ENCODE measurements at regions not wholly inside any gene's neighbourhood (a gene's known extent, or its start where the extent isn't known, plus 50 kb on each side); places are given as distances from the start of the nearest gene placed in this dataset.
"Not testable (repeated sequence)": the region's sequence is repeated elsewhere in the genome, so short reads cannot be mapped to it uniquely, and the experiment has no call there.

- Histone ChIP-seq H3K36me3 (ENCODE audit: control insufficient read depth, insufficient read depth, low read length) (no peaks in the 10 kb centered on the region), H3K9me3 (ENCODE audit: control insufficient read depth, insufficient read depth, low read length) (no peaks in the 10 kb centered on the region), H3K4me1 (ENCODE audit: control insufficient read depth, insufficient read depth, low read length) (no peaks in the 10 kb centered on the region), H3K27me3 (ENCODE audit: control insufficient read depth, insufficient read depth, low read length) (no peaks in the 10 kb centered on the region), H3K4me3 (ENCODE audit: low read depth, low read length) (no peak overlapping the region), H3K27ac (ENCODE audit: low read depth, low read length) (no peak overlapping the region), H3K9ac (ENCODE audit: low read depth, low read length) (no peak overlapping the region)
Measured at GRCh38 chr6:49202924-49203536, 260.0 kb downstream of the MMUT start.

- H3K36me3 ChIP-seq (ENCODE audit: control insufficient read depth, insufficient read depth, low read length) = no peaks in the 10 kb centered on the region
- H3K4me1 ChIP-seq (ENCODE audit: control insufficient read depth, insufficient read depth, low read length) = no peaks in the 10 kb centered on the region
- no peaks in the 10 kb centered on the region for H3K9me3 ChIP-seq (ENCODE audit: control insufficient read depth, insufficient read depth, low read length)
- no peak overlapping the region for H3K4me3 ChIP-seq (ENCODE audit: low read depth, low read length)
- no peak overlapping the region for H3K27ac ChIP-seq (ENCODE audit: low read depth, low read length)
- no peak overlapping the region for H3K9ac ChIP-seq (ENCODE audit: low read depth, low read length)
- no peaks in the 10 kb centered on the region for H3K27me3 ChIP-seq (ENCODE audit: control insufficient read depth, insufficient read depth, low read length)
Measured at GRCh38 chr6:49198015-49198414, 265.0 kb downstream of the MMUT start.

GRCh38 chr6:49162379-49162778, 300.7 kb downstream of the MMUT start:
- H3K9me3 ChIP-seq (ENCODE audit: control insufficient read depth, insufficient read depth, low read length); H3K9ac ChIP-seq (ENCODE audit: low read depth, low read length); H3K4me1 ChIP-seq (ENCODE audit: control insufficient read depth, insufficient read depth, low read length); H3K36me3 ChIP-seq (ENCODE audit: control insufficient read depth, insufficient read depth, low read length); H3K27ac ChIP-seq (ENCODE audit: low read depth, low read length); H3K4me3 ChIP-seq (ENCODE audit: low read depth, low read length); H3K27me3 ChIP-seq (ENCODE audit: control insufficient read depth, insufficient read depth, low read length): not testable (repeated sequence)

GRCh38 chr6:49155316-49155715, 307.7 kb downstream of the MMUT start:
- no peaks in the 10 kb centered on the region for H3K27me3 ChIP-seq (ENCODE audit: control insufficient read depth, insufficient read depth, low read length)
- H3K27ac ChIP-seq (ENCODE audit: low read depth, low read length) = no peak overlapping the region
- H3K9me3 ChIP-seq (ENCODE audit: control insufficient read depth, insufficient read depth, low read length) = no peaks in the 10 kb centered on the region

GRCh38 chr6:49151957-49152356, 311.1 kb downstream of the MMUT start:
- Histone ChIP-seq H3K27me3 (ENCODE audit: control insufficient read depth, insufficient read depth, low read length) (no peaks in the 10 kb centered on the region), H3K9me3 (ENCODE audit: control insufficient read depth, insufficient read depth, low read length) (no peaks in the 10 kb centered on the region), H3K4me3 (ENCODE audit: low read depth, low read length) (no peak overlapping the region), H3K4me1 (ENCODE audit: control insufficient read depth, insufficient read depth, low read length) (peaks cover 16% of the 10 kb centered on the region), H3K9ac (ENCODE audit: low read depth, low read length) (no peak overlapping the region), H3K27ac (ENCODE audit: low read depth, low read length) (no peak overlapping the region), H3K36me3 (ENCODE audit: control insufficient read depth, insufficient read depth, low read length) (no peaks in the 10 kb centered on the region)

More at GRCh38 chr6:49155316-49155715, 307.7 kb downstream of the MMUT start:
- Histone ChIP-seq H3K36me3 (ENCODE audit: control insufficient read depth, insufficient read depth, low read length) (no peaks in the 10 kb centered on the region), H3K9ac (ENCODE audit: low read depth, low read length) (no peak overlapping the region), H3K4me1 (ENCODE audit: control insufficient read depth, insufficient read depth, low read length) (peaks cover 19% of the 10 kb centered on the region), H3K4me3 (ENCODE audit: low read depth, low read length) (no peak overlapping the region)

- Histone ChIP-seq H3K4me1 (ENCODE audit: control insufficient read depth, insufficient read depth, low read length) (peaks cover 16% of the 10 kb centered on the region), H3K27me3 (ENCODE audit: control insufficient read depth, insufficient read depth, low read length) (no peaks in the 10 kb centered on the region), H3K9ac (ENCODE audit: low read depth, low read length) (no peak overlapping the region), H3K27ac (ENCODE audit: low read depth, low read length) (no peak overlapping the region), H3K36me3 (ENCODE audit: control insufficient read depth, insufficient read depth, low read length) (no peaks in the 10 kb centered on the region), H3K4me3 (ENCODE audit: low read depth, low read length) (no peak overlapping the region), H3K9me3 (ENCODE audit: control insufficient read depth, insufficient read depth, low read length) (no peaks in the 10 kb centered on the region)
Measured at GRCh38 chr6:49151461-49151860, 311.6 kb downstream of the MMUT start.

GRCh38 chr6:49151033-49151432, 312.0 kb downstream of the MMUT start:
- Histone ChIP-seq H3K9ac (ENCODE audit: low read depth, low read length) (no peak overlapping the region), H3K27ac (ENCODE audit: low read depth, low read length) (no peak overlapping the region), H3K27me3 (ENCODE audit: control insufficient read depth, insufficient read depth, low read length) (no peaks in the 10 kb centered on the region), H3K4me3 (ENCODE audit: low read depth, low read length) (no peak overlapping the region), H3K36me3 (ENCODE audit: control insufficient read depth, insufficient read depth, low read length) (no peaks in the 10 kb centered on the region), H3K9me3 (ENCODE audit: control insufficient read depth, insufficient read depth, low read length) (no peaks in the 10 kb centered on the region), H3K4me1 (ENCODE audit: control insufficient read depth, insufficient read depth, low read length) (peaks cover 16% of the 10 kb centered on the region)

GRCh38 chr6:49145280-49145679, 317.8 kb downstream of the MMUT start:
- Histone ChIP-seq H3K9me3 (ENCODE audit: control insufficient read depth, insufficient read depth, low read length) (peaks cover 5% of the 10 kb centered on the region; the same call in 1 of the 2 replicates), H3K27me3 (ENCODE audit: control insufficient read depth, insufficient read depth, low read length) (no peaks in the 10 kb centered on the region), H3K36me3 (ENCODE audit: control insufficient read depth, insufficient read depth, low read length) (no peaks in the 10 kb centered on the region), H3K4me1 (ENCODE audit: control insufficient read depth, insufficient read depth, low read length) (peaks cover 28% of the 10 kb centered on the region), H3K27ac (ENCODE audit: low read depth, low read length) (no peak overlapping the region), H3K9ac (ENCODE audit: low read depth, low read length) (no peak overlapping the region), H3K4me3 (ENCODE audit: low read depth, low read length) (no peak overlapping the region)

GRCh38 chr6:49142421-49143151, 320.5 kb downstream of the MMUT start:
- Histone ChIP-seq H3K27ac (ENCODE audit: low read depth, low read length) (peak overlapping the region; percentile 71), H3K4me1 (ENCODE audit: control insufficient read depth, insufficient read depth, low read length) (peaks cover 28% of the 10 kb centered on the region), H3K4me3 (ENCODE audit: low read depth, low read length) (no peak overlapping the region), H3K36me3 (ENCODE audit: control insufficient read depth, insufficient read depth, low read length) (no peaks in the 10 kb centered on the region), H3K9me3 (ENCODE audit: control insufficient read depth, insufficient read depth, low read length) (peaks cover 5% of the 10 kb centered on the region; the same call in 1 of the 2 replicates), H3K9ac (ENCODE audit: low read depth, low read length) (no peak overlapping the region), H3K27me3 (ENCODE audit: control insufficient read depth, insufficient read depth, low read length) (no peaks in the 10 kb centered on the region)

GRCh38 chr6:49121970-49122369, 341.1 kb downstream of the MMUT start:
- no peak overlapping the region for H3K9ac ChIP-seq (ENCODE audit: low read depth, low read length)
- H3K27me3 ChIP-seq (ENCODE audit: control insufficient read depth, insufficient read depth, low read length) = no peaks in the 10 kb centered on the region
- H3K27ac ChIP-seq (ENCODE audit: low read depth, low read length) = no peak overlapping the region
- H3K4me3 ChIP-seq (ENCODE audit: low read depth, low read length) = no peak overlapping the region
- no peaks in the 10 kb centered on the region for H3K36me3 ChIP-seq (ENCODE audit: control insufficient read depth, insufficient read depth, low read length)
- peaks cover 5% of the 10 kb centered on the region; the same call in 1 of the 2 replicates for H3K4me1 ChIP-seq (ENCODE audit: control insufficient read depth, insufficient read depth, low read length)
- no peaks in the 10 kb centered on the region for H3K9me3 ChIP-seq (ENCODE audit: control insufficient read depth, insufficient read depth, low read length)

GRCh38 chr6:49118478-49118877, 344.6 kb downstream of the MMUT start:
- Histone ChIP-seq H3K27ac (ENCODE audit: low read depth, low read length) (no peak overlapping the region), H3K4me3 (ENCODE audit: low read depth, low read length) (no peak overlapping the region), H3K27me3 (ENCODE audit: control insufficient read depth, insufficient read depth, low read length) (no peaks in the 10 kb centered on the region), H3K4me1 (ENCODE audit: control insufficient read depth, insufficient read depth, low read length) (peaks cover 9% of the 10 kb centered on the region; the same call in 1 of the 2 replicates), H3K9me3 (ENCODE audit: control insufficient read depth, insufficient read depth, low read length) (no peaks in the 10 kb centered on the region), H3K9ac (ENCODE audit: low read depth, low read length) (no peak overlapping the region), H3K36me3 (ENCODE audit: control insufficient read depth, insufficient read depth, low read length) (no peaks in the 10 kb centered on the region)

All from HUES48 (cell line).